Activated B cell treated with CpG ODN at 0.5 μM for 24 hours (primary cell): ENCODE measurements at regions not wholly inside any gene's neighbourhood (a gene's known extent, or its start where the extent isn't known, plus 50 kb on each side); places are given as distances from the start of the nearest gene placed in this dataset.
"Not testable (repeated sequence)": the region's sequence is repeated elsewhere in the genome, so short reads cannot be mapped to it uniquely, and the experiment has no call there.

Experiments
- ATAC-seq: fragments of 200-7000 bp; cut with Tn5 transposase; one replicate; pipeline ENCODE4 v1.10.0; 2021; ENCODE audit warnings: low read depth, mild to moderate bottlenecking, moderate library complexity
- CTCF ChIA-PET: fragments of 350-600 bp; sonication (Branson Sonifier 250); formaldehyde crosslinking; loops from one replicate; lab custom pipeline; 2021; ENCODE audit warnings: antibody characterized with exemption; lab: Charles Lee
- POLR2A ChIA-PET: fragments of 350-600 bp; sonication (Branson Sonifier 250); formaldehyde crosslinking; loops from one replicate; lab custom pipeline; 2021; ENCODE audit warnings: antibody characterized with exemption; lab: Charles Lee
- DNase-seq: peaks from one replicate; pipeline ENCODE4 v3.0.0; 2022
- H3K27ac Mint-ChIP-seq: one replicate; pipeline ENCODE4 v1.8.0; 2020; ENCODE audit warnings: mixed read lengths
- H3K27me3 Mint-ChIP-seq: one replicate; pipeline ENCODE4 v1.8.0; 2021; ENCODE audit warnings: mixed read lengths
- H3K36me3 Mint-ChIP-seq: one replicate; pipeline ENCODE4 v1.8.0; 2021; ENCODE audit warnings: low read depth, mixed read lengths
- H3K4me1 Mint-ChIP-seq: one replicate; pipeline ENCODE4 v1.8.0; 2021; ENCODE audit warnings: mixed read lengths
- H3K4me3 Mint-ChIP-seq: one replicate; pipeline ENCODE4 v1.8.0; 2020; ENCODE audit warnings: mild to moderate bottlenecking, mixed read lengths
- H3K9me3 Mint-ChIP-seq: one replicate; pipeline ENCODE4 v1.8.0; 2020; ENCODE audit warnings: mixed read lengths
- CTCF ChIP-seq: fragments of 200-600 bp; IDR thresholded peaks from one replicate; pipeline ENCODE4 v1.8.0; 2022; ENCODE audit warnings: antibody characterized with exemption, mild to moderate bottlenecking
- intact Hi-C: fragments of 100-400 bp; cut with micrococcal nuclease; formaldehyde crosslinking; loops from one replicate; pipeline ENCODE4 v1.15.1; 2024

- H3K27ac Mint-ChIP-seq, result no peak overlapping the region
- no peak for TF ChIP-seq CTCF
- POLR2A ChIA-PET, result no interaction called here
- H3K27me3 Mint-ChIP-seq, result no peaks in the 10 kb centered on the region
- peaks cover 3% of the 10 kb centered on the region for H3K9me3 Mint-ChIP-seq
- CTCF ChIA-PET, result no interaction called here
- no peak overlapping the region for H3K4me3 Mint-ChIP-seq
- H3K4me1 Mint-ChIP-seq, result no peaks in the 10 kb centered on the region
- ATAC-seq, result no peak
- intact Hi-C loops, result no loop called here
- DNase-seq, result no peak
- no peaks in the 10 kb centered on the region for H3K36me3 Mint-ChIP-seq
These were observed 335.9 kb downstream of the AEBP2 start for GRCh38 chr12:19775241-19775640.

GRCh38 chr12:19775976-19776375, 336.7 kb downstream of the AEBP2 start:
- H3K4me3 Mint-ChIP-seq, DNase-seq, H3K4me1 Mint-ChIP-seq, intact Hi-C loops, H3K36me3 Mint-ChIP-seq, ATAC-seq, CTCF ChIA-PET, H3K9me3 Mint-ChIP-seq, POLR2A ChIA-PET, H3K27me3 Mint-ChIP-seq, H3K27ac Mint-ChIP-seq: not testable (repeated sequence)

- no peak for TF ChIP-seq CTCF
- intact Hi-C loops, result no loop called here
These were observed 338.9 kb downstream of the AEBP2 start for GRCh38 chr12:19778172-19778571.

GRCh38 chr12:19778797-19779196, 339.5 kb downstream of the AEBP2 start:
- no peaks in the 10 kb centered on the region for H3K4me1 Mint-ChIP-seq

More at GRCh38 chr12:19778172-19778571, 338.9 kb downstream of the AEBP2 start:
- POLR2A ChIA-PET, result no interaction called here
- Mint-ChIP-seq H3K9me3 (peaks cover 7% of the 10 kb centered on the region), H3K27ac (no peak overlapping the region), H3K4me1 (no peaks in the 10 kb centered on the region), H3K27me3 (no peaks in the 10 kb centered on the region), H3K36me3 (no peaks in the 10 kb centered on the region), H3K4me3 (no peak overlapping the region)
- CTCF ChIA-PET, result no interaction called here
- no peak for DNase-seq
- no peak for ATAC-seq

GRCh38 chr12:19779395-19780056, 340.2 kb downstream of the AEBP2 start:
- Mint-ChIP-seq H3K27me3 (no peaks in the 10 kb centered on the region), H3K9me3 (peaks cover 8% of the 10 kb centered on the region), H3K36me3 (no peaks in the 10 kb centered on the region), H3K27ac (no peak overlapping the region), H3K4me3 (no peak overlapping the region), H3K4me1 (no peaks in the 10 kb centered on the region)
- CTCF ChIA-PET, result no interaction called here
- DNase-seq (no peak), ATAC-seq (no peak)
- intact Hi-C loops, result no loop called here
- TF ChIP-seq CTCF, result no peak
- POLR2A ChIA-PET, result interaction anchor here (0.6 kb wide), 1 partner anchor 406 kb away, joined by 3 read pairs; no protein-coding TSS in a partner anchor

More at GRCh38 chr12:19778797-19779196, 339.5 kb downstream of the AEBP2 start:
- intact Hi-C loops, result no loop called here
- CTCF ChIA-PET, result no interaction called here
- Mint-ChIP-seq H3K27me3 (no peaks in the 10 kb centered on the region), H3K36me3 (no peaks in the 10 kb centered on the region), H3K27ac (no peak overlapping the region), H3K9me3 (peaks cover 8% of the 10 kb centered on the region), H3K4me3 (no peak overlapping the region)
- POLR2A ChIA-PET, result no interaction called here
- no peak for DNase-seq
- TF ChIP-seq CTCF, result no peak
- no peak for ATAC-seq

GRCh38 chr12:19780460-19780859, 341.2 kb downstream of the AEBP2 start:
- no peaks in the 10 kb centered on the region for H3K4me1 Mint-ChIP-seq
- no peak overlapping the region for H3K4me3 Mint-ChIP-seq
- ChIA-PET CTCF (no interaction called here), POLR2A (no interaction called here)
- H3K36me3 Mint-ChIP-seq, result no peaks in the 10 kb centered on the region
- ATAC-seq, result no peak
- no peak overlapping the region for H3K27ac Mint-ChIP-seq
- intact Hi-C loops, result no loop called here
- TF ChIP-seq CTCF, result no peak
- no peak for DNase-seq
- H3K9me3 Mint-ChIP-seq, result peaks cover 11% of the 10 kb centered on the region
- H3K27me3 Mint-ChIP-seq, result no peaks in the 10 kb centered on the region
